ENCODE measurements at regions not wholly inside any gene's neighbourhood (a gene's known extent, or its start where the extent isn't known, plus 50 kb on each side); places are given as distances from the start of the nearest gene placed in this dataset.

DNA sequence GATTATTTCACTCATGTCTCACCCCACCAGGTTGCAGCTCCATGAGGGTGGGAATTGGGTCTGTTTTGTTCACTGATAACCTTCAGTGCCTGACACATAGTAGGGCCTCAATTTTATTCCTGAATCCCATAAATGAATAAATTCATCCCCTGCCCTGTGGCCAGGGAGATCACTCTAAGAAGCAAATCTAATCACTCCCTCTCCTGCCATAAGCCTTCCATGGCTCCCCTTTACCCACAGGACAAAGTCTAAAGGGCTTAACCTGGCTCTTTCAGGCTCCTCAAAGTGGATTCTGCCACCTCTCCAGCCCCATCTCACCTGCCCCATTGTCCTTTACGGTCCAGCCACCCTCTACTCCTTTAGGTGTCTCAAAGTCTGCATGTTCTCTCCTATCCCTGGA is 141.8 kb upstream of the PTPN1 start:
- no peak for TF ChIP-seq POLR2A (IDR thresholded peaks at IDR 0.05)
- TF ChIP-seq EP300 (IDR thresholded peaks at IDR 0.05), result no peak
- TF ChIP-seq, protein P1, sequence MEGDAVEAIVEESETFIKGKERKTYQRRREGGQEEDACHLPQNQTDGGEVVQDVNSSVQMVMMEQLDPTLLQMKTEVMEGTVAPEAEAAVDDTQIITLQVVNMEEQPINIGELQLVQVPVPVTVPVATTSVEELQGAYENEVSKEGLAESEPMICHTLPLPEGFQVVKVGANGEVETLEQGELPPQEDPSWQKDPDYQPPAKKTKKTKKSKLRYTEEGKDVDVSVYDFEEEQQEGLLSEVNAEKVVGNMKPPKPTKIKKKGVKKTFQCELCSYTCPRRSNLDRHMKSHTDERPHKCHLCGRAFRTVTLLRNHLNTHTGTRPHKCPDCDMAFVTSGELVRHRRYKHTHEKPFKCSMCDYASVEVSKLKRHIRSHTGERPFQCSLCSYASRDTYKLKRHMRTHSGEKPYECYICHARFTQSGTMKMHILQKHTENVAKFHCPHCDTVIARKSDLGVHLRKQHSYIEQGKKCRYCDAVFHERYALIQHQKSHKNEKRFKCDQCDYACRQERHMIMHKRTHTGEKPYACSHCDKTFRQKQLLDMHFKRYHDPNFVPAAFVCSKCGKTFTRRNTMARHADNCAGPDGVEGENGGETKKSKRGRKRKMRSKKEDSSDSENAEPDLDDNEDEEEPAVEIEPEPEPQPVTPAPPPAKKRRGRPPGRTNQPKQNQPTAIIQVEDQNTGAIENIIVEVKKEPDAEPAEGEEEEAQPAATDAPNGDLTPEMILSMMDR (IDR thresholded peaks at IDR 0.05), result no peak
- no peak for TF ChIP-seq POLR2AphosphoS5 (IDR thresholded peaks at IDR 0.05)

All from gastroesophageal sphincter (tissue), 3 donors.